ENCODE measurements at regions not wholly inside any gene's neighbourhood (a gene's known extent, or its start where the extent isn't known, plus 50 kb on each side); places are given as distances from the start of the nearest gene placed in this dataset.
"Not testable (repeated sequence)": the region's sequence is repeated elsewhere in the genome, so short reads cannot be mapped to it uniquely, and the experiment has no call there.

- Histone ChIP-seq H3K36me3 (replicated peaks in 1 of 2; ENCODE audit: control extremely low read depth in 1 of 2, control insufficient read depth in 1 of 2, extremely low read depth in 1 of 2, insufficient read depth in 2 of 2, low read length in 1 of 2) (no peaks in the 10 kb centered on the region), H3K4me1 (ENCODE audit: control insufficient read depth in 2 of 2, insufficient read depth in 2 of 2, low read length in 2 of 2) (no peaks in the 10 kb centered on the region), H3K27me3 (replicated peaks in 1 of 4; ENCODE audit: control extremely low read depth in 1 of 4, control insufficient read depth in 3 of 4, insufficient read depth in 4 of 4, low read length in 3 of 4) (peaks cover 0 to 5% (median 1%) of the 10 kb centered on the region in 4 experiments), H4K20me1 (ENCODE audit: control insufficient read depth, insufficient read depth, low read length, poor library complexity, severe bottlenecking) (no peaks in the 10 kb centered on the region), H3K9me3 (ENCODE audit: control extremely low read depth in 1 of 3, control insufficient read depth in 2 of 3, insufficient read depth in 1 of 3, low read length in 2 of 3) (peaks cover 0 to 4% (median 1%) of the 10 kb centered on the region in 3 donors), H3K79me2 (ENCODE audit: control insufficient read depth, insufficient read depth, low read length) (no peaks in the 10 kb centered on the region), H3K27ac (ENCODE audit: low read length in 2 of 2) (no peak overlapping the region), H3K4me2 (replicated peaks; ENCODE audit: low read depth, low read length, poor library complexity, severe bottlenecking) (no peak overlapping the region), H3K9ac (ENCODE audit: low read length) (no peak overlapping the region), H3K4me3 (ENCODE audit: control extremely low read depth in 1 of 5, extremely low read depth in 1 of 5, insufficient read depth in 1 of 5, low read depth in 2 of 5, low read length in 4 of 5) (no peak overlapping the region), H2AFZ (ENCODE audit: insufficient read depth, low read depth, low read length, poor library complexity, severe bottlenecking) (no peak overlapping the region)
- no peak for DNase-seq
- no peak overlapping the region for H3K27ac Mint-ChIP-seq
- no peaks in the 10 kb centered on the region for H3K4me1 Mint-ChIP-seq
- WGBS (ENCODE audit: insufficient coverage), result 98% methylated on average over 4 of the region's 4 CpGs
- intact Hi-C loops (cut with micrococcal nuclease), result no loop called here
- H3K4me3 Mint-ChIP-seq, result no peak overlapping the region
- ChIA-PET CTCF (interaction anchor here (1.4 to 2.2 kb wide), 2 partner anchors 10 to 12 kb away, joined by 3 to 7 read pairs; no protein-coding TSS in a partner anchor), POLR2A (no interaction called here)
- peaks cover 6% of the 10 kb centered on the region for H3K9me3 Mint-ChIP-seq (ENCODE audit: insufficient read depth)
- TF ChIP-seq, protein P1, sequence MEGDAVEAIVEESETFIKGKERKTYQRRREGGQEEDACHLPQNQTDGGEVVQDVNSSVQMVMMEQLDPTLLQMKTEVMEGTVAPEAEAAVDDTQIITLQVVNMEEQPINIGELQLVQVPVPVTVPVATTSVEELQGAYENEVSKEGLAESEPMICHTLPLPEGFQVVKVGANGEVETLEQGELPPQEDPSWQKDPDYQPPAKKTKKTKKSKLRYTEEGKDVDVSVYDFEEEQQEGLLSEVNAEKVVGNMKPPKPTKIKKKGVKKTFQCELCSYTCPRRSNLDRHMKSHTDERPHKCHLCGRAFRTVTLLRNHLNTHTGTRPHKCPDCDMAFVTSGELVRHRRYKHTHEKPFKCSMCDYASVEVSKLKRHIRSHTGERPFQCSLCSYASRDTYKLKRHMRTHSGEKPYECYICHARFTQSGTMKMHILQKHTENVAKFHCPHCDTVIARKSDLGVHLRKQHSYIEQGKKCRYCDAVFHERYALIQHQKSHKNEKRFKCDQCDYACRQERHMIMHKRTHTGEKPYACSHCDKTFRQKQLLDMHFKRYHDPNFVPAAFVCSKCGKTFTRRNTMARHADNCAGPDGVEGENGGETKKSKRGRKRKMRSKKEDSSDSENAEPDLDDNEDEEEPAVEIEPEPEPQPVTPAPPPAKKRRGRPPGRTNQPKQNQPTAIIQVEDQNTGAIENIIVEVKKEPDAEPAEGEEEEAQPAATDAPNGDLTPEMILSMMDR (IDR thresholded peaks at IDR 0.05), result no peak
- TF ChIP-seq EZH2 (IDR thresholded peaks at IDR 0.05; ENCODE audit: borderline replicate concordance, insufficient read depth, low read depth, low read length, poor library complexity, severe bottlenecking), result no peak
- peaks cover 30% of the 10 kb centered on the region for H3K27me3 Mint-ChIP-seq
- no peak for ATAC-seq (ENCODE audit: low read depth)
Observed at GRCh38 chr3:43843386-43843785, 152.6 kb downstream of the ABHD5 start.

DNA sequence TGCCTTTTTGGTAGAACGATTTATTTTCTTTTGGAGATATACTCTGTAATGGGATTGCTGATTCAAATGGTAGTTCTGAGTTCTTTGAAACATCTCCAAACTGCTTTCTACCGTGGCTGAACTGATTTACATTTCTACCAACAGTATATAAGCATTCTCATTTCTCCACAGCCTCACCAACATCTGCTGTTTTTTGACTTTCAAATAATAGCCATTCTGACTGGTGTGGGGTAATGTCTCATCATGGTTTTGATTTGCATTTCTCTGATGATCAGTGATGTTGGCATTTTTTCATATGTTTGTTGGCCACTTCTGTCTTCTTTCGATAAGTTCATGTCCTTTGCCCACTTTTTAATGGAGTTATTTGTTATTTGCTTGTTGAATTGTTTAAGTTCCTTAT lies 154.0 kb downstream of the ABHD5 start:
- 100% methylated on average over 1 of the region's 3 CpGs for WGBS (ENCODE audit: insufficient coverage)
- peaks cover 34% of the 10 kb centered on the region for H3K27me3 Mint-ChIP-seq

GRCh38 chr3:43845553-43845952 lies 154.8 kb downstream of the ABHD5 start:
- H3K79me2 ChIP-seq (ENCODE audit: control insufficient read depth, insufficient read depth, low read length); H4K20me1 ChIP-seq (ENCODE audit: control insufficient read depth, insufficient read depth, low read length, poor library complexity, severe bottlenecking); H3K4me3 Mint-ChIP-seq; H3K4me1 ChIP-seq (ENCODE audit: control insufficient read depth in 2 of 2, insufficient read depth in 2 of 2, low read length in 2 of 2); intact Hi-C loops (cut with micrococcal nuclease); H3K36me3 ChIP-seq (replicated peaks in 1 of 2; ENCODE audit: control extremely low read depth in 1 of 2, control insufficient read depth in 1 of 2, extremely low read depth in 1 of 2, insufficient read depth in 2 of 2, low read length in 1 of 2); H3K9ac ChIP-seq (ENCODE audit: low read length); H3K4me2 ChIP-seq (replicated peaks; ENCODE audit: low read depth, low read length, poor library complexity, severe bottlenecking); H3K4me3 ChIP-seq (ENCODE audit: control extremely low read depth in 1 of 5, extremely low read depth in 1 of 5, insufficient read depth in 1 of 5, low read depth in 2 of 5, low read length in 4 of 5); H3K27ac Mint-ChIP-seq; DNase-seq; H3K4me1 Mint-ChIP-seq; H2AFZ ChIP-seq (ENCODE audit: insufficient read depth, low read depth, low read length, poor library complexity, severe bottlenecking); ATAC-seq (ENCODE audit: low read depth); H3K9me3 ChIP-seq (ENCODE audit: control extremely low read depth in 1 of 3, control insufficient read depth in 2 of 3, insufficient read depth in 1 of 3, low read length in 2 of 3); H3K9me3 Mint-ChIP-seq (ENCODE audit: insufficient read depth); POLR2A ChIA-PET; H3K27ac ChIP-seq (ENCODE audit: low read length in 2 of 2); H3K27me3 ChIP-seq (replicated peaks in 1 of 4; ENCODE audit: control extremely low read depth in 1 of 4, control insufficient read depth in 3 of 4, insufficient read depth in 4 of 4, low read length in 3 of 4): not testable (repeated sequence)
- CTCF ChIA-PET, result interaction anchor here (3.1 kb wide), 1 partner anchor 10 kb away, joined by 11 read pairs; no protein-coding TSS in a partner anchor
- WGBS (ENCODE audit: insufficient coverage), result no CpG with 5 or more reads among the region's 1 CpG
- H3K27me3 Mint-ChIP-seq, result peaks cover 34% of the 10 kb centered on the region

More for the DNA sequence above, 154.0 kb downstream of the ABHD5 start:
- POLR2A ChIA-PET, result no interaction called here
- ATAC-seq (ENCODE audit: low read depth) (no peak), DNase-seq (no peak)
- CTCF ChIA-PET, result interaction anchor here (3.1 kb wide), 1 partner anchor 11 kb away, joined by 11 read pairs; no protein-coding TSS in a partner anchor
- no peak overlapping the region for H3K9ac ChIP-seq (ENCODE audit: low read length)
- no peaks in the 10 kb centered on the region for H3K4me1 ChIP-seq (ENCODE audit: control insufficient read depth in 2 of 2, insufficient read depth in 2 of 2, low read length in 2 of 2)
- no peak overlapping the region for H2AFZ ChIP-seq (ENCODE audit: insufficient read depth, low read depth, low read length, poor library complexity, severe bottlenecking)
- peaks cover 0 to 5% (median 1%) of the 10 kb centered on the region in 4 experiments for H3K27me3 ChIP-seq (replicated peaks in 1 of 4; ENCODE audit: control extremely low read depth in 1 of 4, control insufficient read depth in 3 of 4, insufficient read depth in 4 of 4, low read length in 3 of 4)
- H4K20me1 ChIP-seq (ENCODE audit: control insufficient read depth, insufficient read depth, low read length, poor library complexity, severe bottlenecking), result no peaks in the 10 kb centered on the region
- intact Hi-C loops (cut with micrococcal nuclease), result no loop called here
- H3K79me2 ChIP-seq (ENCODE audit: control insufficient read depth, insufficient read depth, low read length), result no peaks in the 10 kb centered on the region
- no peak overlapping the region for H3K4me3 ChIP-seq (ENCODE audit: control extremely low read depth in 1 of 5, extremely low read depth in 1 of 5, insufficient read depth in 1 of 5, low read depth in 2 of 5, low read length in 4 of 5)
- no peaks in the 10 kb centered on the region for H3K4me1 Mint-ChIP-seq
- peaks cover 0 to 2% (median 0%) of the 10 kb centered on the region in 3 donors for H3K9me3 ChIP-seq (ENCODE audit: control extremely low read depth in 1 of 3, control insufficient read depth in 2 of 3, insufficient read depth in 1 of 3, low read length in 2 of 3)
- no peak overlapping the region for H3K27ac ChIP-seq (ENCODE audit: low read length in 2 of 2)
- no peak overlapping the region for H3K27ac Mint-ChIP-seq
- TF ChIP-seq EZH2 (IDR thresholded peaks at IDR 0.05; ENCODE audit: borderline replicate concordance, insufficient read depth, low read depth, low read length, poor library complexity, severe bottlenecking), result no peak
- TF ChIP-seq, protein P1 (IDR thresholded peaks at IDR 0.05), result no peak
- no peak overlapping the region for H3K4me2 ChIP-seq (replicated peaks; ENCODE audit: low read depth, low read length, poor library complexity, severe bottlenecking)
- no peaks in the 10 kb centered on the region for H3K36me3 ChIP-seq (replicated peaks in 1 of 2; ENCODE audit: control extremely low read depth in 1 of 2, control insufficient read depth in 1 of 2, extremely low read depth in 1 of 2, insufficient read depth in 2 of 2, low read length in 1 of 2)
- H3K9me3 Mint-ChIP-seq (ENCODE audit: insufficient read depth), result peaks cover 7% of the 10 kb centered on the region
- H3K4me3 Mint-ChIP-seq, result no peak overlapping the region
